Prostate gland (tissue), 2 donors: ENCODE measurements at regions not wholly inside any gene's neighbourhood (a gene's known extent, or its start where the extent isn't known, plus 50 kb on each side); places are given as distances from the start of the nearest gene placed in this dataset.

Experiments
- POLR2A ChIP-seq: fragments of 450-650 bp; IDR thresholded peaks from one replicate; pipeline ENCODE4 v1.6.1; 2016; ENCODE audit warnings: antibody characterized with exemption, mild to moderate bottlenecking
- POLR2AphosphoS5 ChIP-seq: sonication (generic); formaldehyde crosslinking; IDR thresholded peaks from one replicate; pipeline ENCODE4 v1.6.1; 2017; ENCODE audit warnings: antibody characterized with exemption
- TF ChIP-seq, protein P1 (sequence below), 4 experiments: fragments of 200-600 bp in 2 of 4; fragments of 450-650 bp in 2 of 4; sonication (generic) in 2 of 4; IDR thresholded peaks; 1 replicate in 3 of 4; 2 replicates in 1 of 4; pipeline ENCODE4 v1.5.1; 2016 to 2019; ENCODE audit warnings: antibody characterized with exemption in 4 of 4, mild to moderate bottlenecking in 2 of 4, moderate library complexity in 2 of 4

DNA sequence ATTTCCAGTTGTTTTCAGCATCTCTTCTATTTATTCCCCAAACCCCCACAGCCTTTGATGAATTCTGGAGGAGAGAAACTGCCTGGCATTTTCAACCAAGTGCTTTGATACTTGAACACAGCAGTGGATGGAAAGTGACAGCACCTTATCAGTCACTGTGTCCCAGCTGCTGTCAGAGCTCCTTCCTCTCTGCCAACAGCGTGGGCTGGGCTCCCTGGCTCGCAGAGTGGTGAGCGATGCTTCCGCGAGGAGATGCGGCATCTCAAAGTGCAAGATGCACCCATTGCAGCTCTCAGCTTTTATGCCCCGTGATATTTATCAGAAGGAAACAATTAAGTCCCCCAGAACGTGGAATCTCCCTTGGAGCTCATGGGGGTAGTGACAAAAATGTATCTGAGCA, 72.6 kb upstream of the TCL1A start:
- TF ChIP-seq, protein P1, sequence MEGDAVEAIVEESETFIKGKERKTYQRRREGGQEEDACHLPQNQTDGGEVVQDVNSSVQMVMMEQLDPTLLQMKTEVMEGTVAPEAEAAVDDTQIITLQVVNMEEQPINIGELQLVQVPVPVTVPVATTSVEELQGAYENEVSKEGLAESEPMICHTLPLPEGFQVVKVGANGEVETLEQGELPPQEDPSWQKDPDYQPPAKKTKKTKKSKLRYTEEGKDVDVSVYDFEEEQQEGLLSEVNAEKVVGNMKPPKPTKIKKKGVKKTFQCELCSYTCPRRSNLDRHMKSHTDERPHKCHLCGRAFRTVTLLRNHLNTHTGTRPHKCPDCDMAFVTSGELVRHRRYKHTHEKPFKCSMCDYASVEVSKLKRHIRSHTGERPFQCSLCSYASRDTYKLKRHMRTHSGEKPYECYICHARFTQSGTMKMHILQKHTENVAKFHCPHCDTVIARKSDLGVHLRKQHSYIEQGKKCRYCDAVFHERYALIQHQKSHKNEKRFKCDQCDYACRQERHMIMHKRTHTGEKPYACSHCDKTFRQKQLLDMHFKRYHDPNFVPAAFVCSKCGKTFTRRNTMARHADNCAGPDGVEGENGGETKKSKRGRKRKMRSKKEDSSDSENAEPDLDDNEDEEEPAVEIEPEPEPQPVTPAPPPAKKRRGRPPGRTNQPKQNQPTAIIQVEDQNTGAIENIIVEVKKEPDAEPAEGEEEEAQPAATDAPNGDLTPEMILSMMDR (IDR thresholded peaks at IDR 0.05) = no peak
- no peak for TF ChIP-seq POLR2AphosphoS5
- no peak for TF ChIP-seq POLR2A
